Adipocyte (in vitro differentiated cells): ENCODE measurements at regions not wholly inside any gene's neighbourhood (a gene's known extent, or its start where the extent isn't known, plus 50 kb on each side); places are given as distances from the start of the nearest gene placed in this dataset.
A peak's percentile ranks its signal among the peaks of the same experiment; 100 is the strongest.

Source experiments
- DNase-seq: peaks from one replicate; pipeline ENCODE4 v3.0.0-alpha.2; 2015; ENCODE audit warnings: low read depth
- H3K27me3 ChIP-seq: replicated peaks from 2 replicates; pipeline ENCODE4 v1.7.0; 2013; ENCODE audit warnings: mild to moderate bottlenecking, low read length, moderate library complexity; ENCODE audit not compliant: control insufficient read depth, insufficient read depth
- H3K36me3 ChIP-seq: 2 replicates; pipeline ENCODE4 v1.7.0; 2013; ENCODE audit warnings: low read length, mild to moderate bottlenecking, moderate library complexity; ENCODE audit not compliant: control insufficient read depth, insufficient read depth, severe bottlenecking
- H3K4me1 ChIP-seq: 2 replicates; pipeline ENCODE4 v1.7.0; 2013; ENCODE audit warnings: mild to moderate bottlenecking, low read length, moderate library complexity; ENCODE audit not compliant: control insufficient read depth, insufficient read depth
- H3K4me3 ChIP-seq: 2 replicates; pipeline ENCODE4 v1.7.0; 2013; ENCODE audit warnings: mild to moderate bottlenecking, low read length, moderate library complexity
- H3K9ac ChIP-seq: 2 replicates; pipeline ENCODE4 v1.7.0; 2013; ENCODE audit warnings: mild to moderate bottlenecking, low read length, moderate library complexity
- H3K9me3 ChIP-seq: 2 replicates; pipeline ENCODE4 v1.7.0; 2013; ENCODE audit warnings: mild to moderate bottlenecking, low read length, moderate library complexity; ENCODE audit not compliant: control insufficient read depth

DNA sequence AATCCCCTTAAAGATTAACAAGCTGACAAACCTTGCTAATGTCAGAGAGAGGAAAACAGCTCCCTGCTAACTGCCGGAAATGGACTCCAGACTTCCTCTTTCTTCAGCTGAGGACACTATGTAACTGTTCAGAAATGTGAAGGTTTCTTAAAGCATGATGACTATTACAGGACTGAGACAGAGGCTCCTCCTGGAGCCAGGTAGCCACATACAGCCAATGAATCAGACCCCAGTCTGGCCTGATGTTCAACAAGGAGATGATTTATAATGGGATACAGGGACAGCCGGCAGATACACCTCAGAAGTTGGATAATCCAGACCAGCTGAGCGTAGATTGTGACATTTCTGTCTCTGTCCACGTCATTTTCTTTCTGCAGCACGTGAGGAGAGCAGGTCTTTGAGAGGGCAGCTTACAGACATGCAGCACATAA is 216.2 kb downstream of the HS3ST3A1 start:
- Histone ChIP-seq H3K9me3 (no peaks in the 10 kb centered on the region), H3K9ac (no peak overlapping the region), H3K4me3 (no peak overlapping the region), H3K4me1 (no peaks in the 10 kb centered on the region), H3K36me3 (no peaks in the 10 kb centered on the region), H3K27me3 (no peaks in the 10 kb centered on the region)
- no peak for DNase-seq

DNA sequence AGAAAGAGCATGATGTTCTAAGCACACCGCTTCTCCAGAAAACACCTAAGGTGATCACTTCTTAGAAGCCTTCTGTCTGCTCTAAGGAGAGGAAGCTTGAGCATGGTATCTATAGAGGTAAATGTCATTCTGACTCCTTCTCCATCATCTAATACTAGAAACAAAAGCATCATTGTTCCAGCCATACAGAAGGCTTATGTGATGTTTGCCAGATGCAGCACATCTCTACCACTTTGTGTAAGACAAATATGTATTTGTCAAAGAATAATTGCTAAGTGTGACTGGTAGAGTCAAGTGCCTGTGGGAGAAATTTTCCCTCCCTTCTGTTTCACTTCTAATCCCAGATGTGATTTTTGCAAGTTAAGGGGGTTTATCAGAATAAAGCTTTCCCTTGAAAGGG is 217.1 kb downstream of the HS3ST3A1 start:
- H3K36me3 ChIP-seq, result no peaks in the 10 kb centered on the region
- no peak overlapping the region for H3K9ac ChIP-seq
- no peaks in the 10 kb centered on the region for H3K9me3 ChIP-seq
- no peaks in the 10 kb centered on the region for H3K27me3 ChIP-seq
- no peaks in the 10 kb centered on the region for H3K4me1 ChIP-seq
- H3K4me3 ChIP-seq, result no peak overlapping the region
- DNase-seq, result no peak

DNA sequence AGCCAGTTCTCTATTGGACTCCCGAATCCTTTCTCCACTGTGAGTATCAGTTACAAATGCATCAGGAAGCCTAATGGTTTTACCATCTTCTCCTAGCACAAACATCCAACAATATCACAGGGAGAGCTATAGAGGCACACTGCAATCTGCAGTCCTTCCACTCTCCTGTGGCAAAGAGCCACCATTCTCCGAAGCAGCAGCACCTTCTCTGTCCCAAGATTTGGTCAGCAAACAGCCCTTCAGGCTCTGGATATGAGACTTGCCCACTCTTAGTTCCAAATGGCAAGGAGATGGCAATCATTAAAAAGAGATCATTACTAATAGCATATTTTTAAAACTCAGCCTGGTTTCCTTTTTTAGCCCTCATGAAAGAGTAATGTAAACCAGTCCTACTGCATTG is 223.4 kb downstream of the HS3ST3A1 start:
- H3K9ac ChIP-seq, result no peak overlapping the region
- H3K4me3 ChIP-seq, result no peak overlapping the region
- no peak for DNase-seq
- peaks cover 15% of the 10 kb centered on the region for H3K4me1 ChIP-seq
- no peaks in the 10 kb centered on the region for H3K9me3 ChIP-seq
- no peaks in the 10 kb centered on the region for H3K27me3 ChIP-seq
- H3K36me3 ChIP-seq, result no peaks in the 10 kb centered on the region

DNA sequence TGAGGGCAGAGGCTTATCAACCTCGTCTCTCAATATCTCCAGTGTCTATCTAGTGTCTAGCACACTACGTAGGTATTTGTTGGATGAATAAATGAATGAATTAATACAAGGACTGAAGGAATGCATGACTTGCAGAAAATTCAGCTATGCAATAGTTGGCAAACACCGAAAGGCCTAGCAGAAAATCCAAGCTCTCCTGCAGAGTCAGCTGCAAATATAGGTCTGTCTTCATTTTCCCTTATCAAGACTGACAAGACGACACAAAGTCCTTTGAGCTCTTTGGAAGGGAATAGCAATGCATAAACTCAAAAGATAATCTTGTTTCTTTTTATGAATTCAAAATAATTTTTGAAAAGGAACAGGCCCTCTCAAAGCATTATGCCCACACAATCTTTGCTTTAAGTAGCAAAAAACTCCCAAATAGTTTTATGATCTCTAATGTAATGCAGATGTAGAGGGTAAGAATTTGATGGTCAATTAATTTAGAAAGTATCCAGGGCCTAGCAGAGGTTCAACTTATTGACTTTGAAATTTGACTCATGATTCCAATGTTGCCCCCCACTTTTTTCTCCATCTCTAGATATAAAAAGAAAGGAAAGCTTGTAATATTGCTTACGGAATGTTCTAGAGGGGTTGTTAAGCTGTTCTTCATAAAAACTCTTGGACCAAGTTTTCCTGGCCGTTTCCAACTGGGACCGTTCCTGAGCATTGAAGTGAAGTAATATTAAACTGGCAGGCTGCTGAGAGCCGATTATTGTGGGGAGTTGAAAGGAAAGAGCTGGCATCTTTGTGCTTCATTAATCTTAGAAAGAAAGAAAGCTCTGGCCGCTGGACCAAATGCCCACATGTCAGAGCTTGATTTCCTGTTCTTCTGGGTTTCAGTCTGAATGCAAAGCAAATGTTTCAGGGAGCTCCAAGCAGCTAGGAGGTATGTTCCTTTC is 227.3 kb downstream of the HS3ST3A1 start:
- Histone ChIP-seq H3K9me3 (no peaks in the 10 kb centered on the region), H3K4me1 (peaks cover 15% of the 10 kb centered on the region), H3K9ac (no peak overlapping the region), H3K36me3 (no peaks in the 10 kb centered on the region), H3K4me3 (no peak overlapping the region), H3K27me3 (no peaks in the 10 kb centered on the region)
- peak; percentile 64 for DNase-seq

DNA sequence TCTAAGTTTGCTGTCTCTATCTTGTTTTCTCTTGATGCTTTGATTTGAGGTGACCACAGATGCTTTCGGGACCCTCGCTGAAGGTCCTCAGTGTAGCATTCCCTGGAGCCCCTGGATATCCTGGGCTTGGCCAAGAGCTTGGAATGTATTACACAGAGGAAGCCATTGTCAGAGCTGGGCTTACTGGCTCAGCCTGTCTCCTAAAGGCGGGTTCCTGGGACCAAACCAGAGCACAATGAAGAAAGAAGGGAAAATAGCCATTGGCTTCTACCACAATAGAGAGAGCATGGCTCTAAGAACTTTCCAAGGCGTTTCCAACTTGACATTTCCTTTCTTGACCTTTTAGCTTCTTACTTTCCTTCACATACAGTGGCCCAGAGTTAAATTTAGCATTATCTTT is 229.3 kb downstream of the HS3ST3A1 start:
- Histone ChIP-seq H3K9me3 (no peaks in the 10 kb centered on the region), H3K9ac (no peak overlapping the region), H3K4me1 (peaks cover 10% of the 10 kb centered on the region), H3K36me3 (no peaks in the 10 kb centered on the region), H3K27me3 (no peaks in the 10 kb centered on the region), H3K4me3 (no peak overlapping the region)
- no peak for DNase-seq

DNA sequence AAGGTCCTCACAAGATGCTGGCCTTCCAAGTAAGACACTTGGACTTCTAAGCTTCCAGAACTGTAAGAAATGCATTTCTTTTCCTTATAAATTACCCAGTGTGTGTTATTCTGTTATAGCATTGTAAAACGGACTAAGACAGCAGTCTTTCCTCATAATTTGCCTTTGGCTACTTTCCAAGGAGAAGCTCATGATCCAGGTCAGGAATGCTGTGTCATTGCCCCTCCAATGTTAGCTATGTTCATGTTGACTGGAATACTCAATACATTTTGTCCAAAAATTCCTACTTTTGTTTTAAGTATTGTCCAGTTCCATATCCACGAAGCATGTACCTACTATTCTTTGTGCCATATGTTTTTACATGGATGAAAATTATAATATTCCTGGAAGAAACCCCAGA is 234.6 kb downstream of the HS3ST3A1 start:
- Histone ChIP-seq H3K27me3 (no peaks in the 10 kb centered on the region), H3K9me3 (no peaks in the 10 kb centered on the region), H3K4me1 (peaks cover 21% of the 10 kb centered on the region), H3K4me3 (no peak overlapping the region), H3K36me3 (no peaks in the 10 kb centered on the region), H3K9ac (no peak overlapping the region)
- DNase-seq, result no peak

DNA sequence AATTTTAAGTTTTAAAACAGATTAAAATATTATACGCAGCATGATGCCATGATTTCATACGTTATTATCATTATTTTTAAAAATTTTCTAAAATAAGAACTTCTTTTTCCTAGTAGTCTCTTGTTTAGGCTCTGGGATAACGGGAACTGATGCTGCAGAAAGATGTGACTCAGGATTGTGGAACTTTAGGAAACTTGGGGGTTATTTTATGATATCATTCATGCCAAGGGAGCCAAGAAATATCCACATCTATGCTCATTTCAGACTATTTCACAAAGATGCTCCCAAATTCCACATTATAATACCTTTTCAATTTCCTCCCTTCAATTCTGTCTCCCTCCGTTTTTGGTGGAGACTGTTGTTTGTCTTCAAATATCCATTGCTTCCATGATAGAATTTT is 236.4 kb downstream of the HS3ST3A1 start:
- Histone ChIP-seq H3K36me3 (no peaks in the 10 kb centered on the region), H3K27me3 (no peaks in the 10 kb centered on the region), H3K4me1 (peaks cover 24% of the 10 kb centered on the region), H3K9ac (no peak overlapping the region), H3K4me3 (no peak overlapping the region), H3K9me3 (no peaks in the 10 kb centered on the region)
- no peak for DNase-seq

DNA sequence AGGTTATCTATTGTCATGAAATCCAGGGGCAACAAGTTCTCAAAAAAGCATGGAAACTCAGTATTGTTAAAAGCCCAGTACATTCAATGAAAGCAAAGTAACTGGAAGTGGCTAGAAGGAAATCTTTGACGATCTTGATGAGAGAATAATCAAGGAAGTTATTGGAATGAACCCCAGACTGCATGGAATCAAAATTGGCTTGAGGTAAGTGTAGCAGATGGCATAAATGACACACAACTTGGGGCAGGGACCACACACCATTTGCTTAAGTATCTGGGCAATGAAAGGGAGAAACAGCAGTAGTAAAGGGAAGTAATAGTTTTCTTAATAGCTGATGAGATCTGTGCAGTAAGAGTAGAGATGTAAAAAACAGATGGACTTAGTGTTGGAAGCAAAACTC is 238.0 kb downstream of the HS3ST3A1 start:
- Histone ChIP-seq H3K9ac (no peak overlapping the region), H3K27me3 (no peaks in the 10 kb centered on the region), H3K9me3 (no peaks in the 10 kb centered on the region), H3K4me3 (no peak overlapping the region), H3K36me3 (no peaks in the 10 kb centered on the region), H3K4me1 (peaks cover 24% of the 10 kb centered on the region)
- no peak for DNase-seq

DNA sequence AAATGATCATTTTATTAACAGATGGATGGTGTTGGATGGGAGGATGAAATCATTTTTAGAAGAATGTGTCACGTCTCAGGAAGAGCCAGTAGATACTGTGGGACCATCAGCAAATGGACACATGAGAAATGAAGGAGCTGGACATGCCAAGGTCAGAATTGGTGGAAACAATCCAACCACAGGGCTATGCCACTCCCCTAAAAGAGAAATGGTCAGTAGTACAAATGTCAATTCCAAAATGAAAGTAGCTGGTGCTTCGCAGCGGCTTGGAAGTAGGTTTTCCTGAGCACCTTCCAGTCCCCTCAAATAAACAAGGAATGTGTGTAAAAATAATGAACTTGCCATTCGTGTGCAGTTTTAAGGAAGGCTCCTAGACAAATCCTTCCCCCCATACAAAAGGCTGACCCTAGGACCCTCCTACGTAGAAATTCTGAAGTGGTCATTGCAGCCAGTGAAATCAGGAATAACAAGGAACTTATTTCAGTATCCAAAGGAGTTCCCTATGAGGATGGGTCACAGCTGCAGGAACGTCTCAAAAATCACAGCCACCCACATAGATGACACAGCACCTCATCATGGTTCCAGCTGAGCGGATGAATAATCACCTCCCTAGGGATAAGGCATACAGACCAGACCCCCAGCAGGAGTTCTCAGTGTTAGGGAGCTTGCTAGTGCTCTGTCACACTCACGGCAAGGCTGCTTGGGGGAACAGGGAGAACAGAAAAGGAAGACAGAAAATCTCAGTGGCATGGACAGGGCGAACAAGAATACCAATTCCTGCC is 239.2 kb downstream of the HS3ST3A1 start:
- peak overlapping the region; percentile 72 for H3K4me3 ChIP-seq
- H3K9me3 ChIP-seq, result no peaks in the 10 kb centered on the region
- no peaks in the 10 kb centered on the region for H3K27me3 ChIP-seq
- peaks cover 24% of the 10 kb centered on the region for H3K4me1 ChIP-seq
- H3K36me3 ChIP-seq, result no peaks in the 10 kb centered on the region
- H3K9ac ChIP-seq, result peak overlapping the region; percentile 37
- peak; percentile 48 for DNase-seq

DNA sequence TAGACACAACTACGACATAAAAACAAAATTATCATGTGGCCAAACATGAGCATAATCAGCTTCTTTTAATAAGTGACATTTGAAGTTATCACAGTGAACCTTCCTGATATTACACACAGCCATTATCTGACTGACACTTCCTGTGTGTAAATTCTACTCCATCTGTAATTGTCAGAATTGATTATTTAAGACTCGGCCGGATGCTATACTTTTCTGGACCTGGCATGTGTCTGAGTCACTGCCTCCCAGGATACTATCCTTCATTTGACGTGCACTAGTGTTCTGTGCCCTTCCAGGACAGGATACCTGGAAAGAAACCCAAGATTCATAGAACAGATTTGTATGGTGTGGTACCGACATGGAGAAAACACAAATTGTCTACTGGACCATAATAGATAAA is 242.0 kb downstream of the HS3ST3A1 start:
- H3K4me3 ChIP-seq, result no peak overlapping the region
- no peaks in the 10 kb centered on the region for H3K36me3 ChIP-seq
- no peaks in the 10 kb centered on the region for H3K9me3 ChIP-seq
- H3K9ac ChIP-seq, result no peak overlapping the region
- peaks cover 20% of the 10 kb centered on the region for H3K4me1 ChIP-seq
- no peak for DNase-seq
- H3K27me3 ChIP-seq, result no peaks in the 10 kb centered on the region

DNA sequence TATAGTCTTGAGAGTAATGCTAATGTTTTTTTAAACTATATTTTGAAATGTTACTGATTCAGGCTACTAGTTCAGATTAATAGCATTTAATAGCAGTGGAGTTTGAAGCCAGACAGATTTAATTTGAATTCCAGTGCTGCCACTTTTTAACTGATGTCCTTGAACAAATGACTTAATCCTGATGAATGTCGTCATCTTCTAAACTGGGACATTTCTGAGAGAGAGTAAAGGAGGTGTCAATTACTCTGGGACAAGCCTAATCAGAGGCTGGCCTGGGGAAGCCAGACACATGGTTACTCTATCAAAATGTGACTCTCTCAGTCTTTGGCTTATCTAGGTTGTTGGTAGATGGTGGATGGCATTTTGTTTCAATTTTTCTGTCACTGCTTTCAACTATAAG is 246.7 kb downstream of the HS3ST3A1 start:
- H3K9ac ChIP-seq, result no peak overlapping the region
- DNase-seq, result no peak
- H3K4me3 ChIP-seq, result no peak overlapping the region
- H3K27me3 ChIP-seq, result no peaks in the 10 kb centered on the region
- H3K4me1 ChIP-seq, result peaks cover 22% of the 10 kb centered on the region
- no peaks in the 10 kb centered on the region for H3K36me3 ChIP-seq
- H3K9me3 ChIP-seq, result no peaks in the 10 kb centered on the region
